Tibial nerve (tissue), 4 donors: ENCODE measurements at regions not wholly inside any gene's neighbourhood (a gene's known extent, or its start where the extent isn't known, plus 50 kb on each side); places are given as distances from the start of the nearest gene placed in this dataset.

Experiments used
- CTCF ChIP-seq, 5 experiments: fragments of 200-600 bp in 3 of 5; fragments of 450-650 bp in 2 of 5; sonication (generic) in 3 of 5; IDR thresholded peaks; one replicate each; pipeline ENCODE4 v1.5.1; 2016 to 2019; ENCODE audit warnings: antibody characterized with exemption in 5 of 5, mild to moderate bottlenecking in 3 of 5, moderate library complexity in 2 of 5
- EP300 ChIP-seq, 2 donors: sonication (generic); formaldehyde crosslinking; IDR thresholded peaks; one replicate each; pipeline ENCODE4 v1.6.1; 2017; ENCODE audit warnings: antibody characterized with exemption in 2 of 2, mild to moderate bottlenecking in 1 of 2
- POLR2A ChIP-seq, 2 donors: fragments of 450-650 bp; IDR thresholded peaks; one replicate each; pipeline ENCODE4 v1.6.1; 2017; ENCODE audit warnings: antibody characterized with exemption in 2 of 2, mild to moderate bottlenecking in 2 of 2, moderate library complexity in 2 of 2

GRCh38 chr7:50860598-50860997 lies 77.9 kb upstream of the GRB10 start:
- TF ChIP-seq CTCF (IDR thresholded peaks at IDR 0.05) (no peak), POLR2A (IDR thresholded peaks at IDR 0.05) (no peak), EP300 (IDR thresholded peaks at IDR 0.05) (no peak)
